ENCODE measurements at regions not wholly inside any gene's neighbourhood (a gene's known extent, or its start where the extent isn't known, plus 50 kb on each side); places are given as distances from the start of the nearest gene placed in this dataset.

DNA sequence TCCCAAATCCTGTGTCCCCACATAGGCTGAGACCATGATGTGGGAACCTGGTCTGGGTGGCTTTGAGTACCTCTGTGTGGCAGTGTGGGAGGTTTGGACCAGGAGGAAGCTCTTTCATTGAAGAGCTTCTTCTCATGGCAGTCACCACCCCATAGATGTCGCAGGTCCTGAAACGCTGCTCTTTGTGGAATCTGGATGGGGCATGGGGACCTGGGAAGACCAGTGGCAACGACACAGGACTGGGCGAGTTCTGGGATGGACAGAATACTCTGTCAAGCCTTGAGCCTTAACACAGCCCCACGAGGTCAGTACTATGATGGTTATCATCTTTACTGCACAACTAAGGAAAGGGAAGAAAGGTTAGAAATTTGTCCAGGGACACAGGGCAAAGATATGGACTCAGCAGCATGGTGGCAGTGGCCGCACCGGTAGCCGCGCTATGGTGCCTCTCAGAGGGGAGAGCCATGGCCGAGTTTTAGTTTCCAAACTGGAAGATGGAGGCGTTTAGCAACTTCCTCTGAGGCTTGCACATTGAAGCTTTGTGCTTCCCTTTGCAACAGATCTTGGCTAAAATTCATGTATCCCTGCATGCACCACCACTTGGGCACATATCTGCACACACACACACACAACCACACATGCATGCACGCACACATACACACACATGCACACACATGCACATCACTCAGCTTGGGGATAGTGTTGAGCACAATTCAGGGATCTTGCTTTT is 117.7 kb upstream of the C1orf174 start:
- no peak for DNase-seq

DNA sequence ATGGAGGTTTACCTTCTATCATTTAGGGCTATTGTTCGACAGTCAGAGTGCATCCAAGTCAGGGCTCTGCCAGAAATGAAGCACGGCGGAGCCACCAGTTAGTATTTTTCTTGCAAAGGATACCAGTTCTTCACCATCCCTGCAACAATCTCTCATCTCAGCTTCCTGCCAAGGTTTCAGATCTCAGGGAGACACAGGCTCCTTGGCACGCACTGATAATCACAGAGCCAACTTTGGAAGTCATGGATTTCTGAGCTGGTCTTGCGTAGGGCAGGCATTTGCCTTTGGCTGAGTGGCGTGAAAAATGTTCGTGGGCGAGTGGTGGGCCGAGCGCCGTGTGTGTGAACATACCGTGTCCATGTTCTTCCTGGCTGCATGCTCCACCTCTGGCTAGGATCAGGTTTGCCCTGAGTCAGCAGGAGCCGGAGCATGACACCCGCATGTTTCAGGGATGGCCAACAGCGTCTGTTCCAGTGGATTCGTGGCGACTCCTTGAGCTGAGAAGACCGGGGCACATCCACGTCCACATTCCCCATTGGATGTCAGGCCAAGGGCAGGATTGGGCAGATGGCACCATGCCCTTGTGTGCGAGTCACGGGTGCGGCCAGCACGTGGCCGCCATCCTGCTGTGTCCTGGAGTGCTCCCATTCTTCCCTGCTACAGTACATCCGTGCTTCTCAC is 118.5 kb upstream of the C1orf174 start:
- DNase-seq, result no peak

DNA sequence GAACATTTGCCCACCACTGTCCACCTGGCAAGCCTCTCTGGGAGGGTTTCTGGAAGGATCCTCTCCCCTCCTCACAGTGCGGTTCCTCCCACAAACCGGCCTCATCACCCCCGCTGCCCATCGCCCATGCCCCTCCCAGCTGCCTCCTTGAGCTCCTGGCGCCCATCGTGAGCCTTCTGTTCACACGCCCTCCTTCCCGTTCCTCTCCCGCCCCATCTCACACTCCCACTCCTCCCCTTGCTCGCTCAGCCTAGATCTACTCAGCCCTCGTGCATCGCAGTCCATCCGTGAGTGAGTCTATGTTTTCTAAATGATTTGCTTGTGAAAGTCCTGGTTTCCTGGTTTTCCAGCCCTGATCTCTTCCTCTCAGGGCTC is 119.1 kb upstream of the C1orf174 start:
- DNase-seq, result no peak

DNA sequence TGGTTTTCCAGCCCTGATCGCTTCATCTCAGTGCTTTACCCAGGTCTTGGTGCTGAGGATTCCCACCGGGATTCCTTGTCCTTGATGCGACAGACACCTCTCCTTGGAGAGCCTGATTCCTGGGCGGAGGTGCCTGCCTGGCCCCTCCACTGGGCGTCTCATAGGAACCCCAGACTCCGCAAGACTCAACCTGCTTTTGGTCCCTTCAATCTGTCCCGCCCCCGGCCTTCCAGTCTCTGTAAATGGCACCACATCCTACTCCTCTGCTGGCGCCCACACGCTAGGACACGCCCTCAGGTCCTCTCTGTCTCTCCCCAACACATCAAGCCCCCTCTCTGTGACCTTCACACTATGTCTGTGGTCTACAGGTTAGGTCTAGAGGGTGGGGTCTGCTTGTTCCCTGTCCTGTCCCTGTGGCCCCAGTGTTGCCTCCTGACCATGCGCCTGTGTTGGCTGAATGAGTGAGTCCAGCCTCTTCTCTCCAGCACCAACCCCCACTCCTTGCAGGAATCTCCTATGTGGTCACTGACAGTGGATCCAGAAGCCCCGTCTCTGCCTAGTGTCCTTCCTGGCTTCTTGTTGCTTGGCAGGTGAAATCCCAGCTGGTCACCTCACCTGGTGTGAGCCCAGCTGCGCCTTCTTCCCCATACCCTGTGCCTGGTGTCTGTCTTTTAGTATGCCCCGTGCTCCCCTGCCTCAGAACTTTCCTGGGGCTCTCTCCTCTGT is 119.7 kb upstream of the C1orf174 start:
- DNase-seq, result no peak

DNA sequence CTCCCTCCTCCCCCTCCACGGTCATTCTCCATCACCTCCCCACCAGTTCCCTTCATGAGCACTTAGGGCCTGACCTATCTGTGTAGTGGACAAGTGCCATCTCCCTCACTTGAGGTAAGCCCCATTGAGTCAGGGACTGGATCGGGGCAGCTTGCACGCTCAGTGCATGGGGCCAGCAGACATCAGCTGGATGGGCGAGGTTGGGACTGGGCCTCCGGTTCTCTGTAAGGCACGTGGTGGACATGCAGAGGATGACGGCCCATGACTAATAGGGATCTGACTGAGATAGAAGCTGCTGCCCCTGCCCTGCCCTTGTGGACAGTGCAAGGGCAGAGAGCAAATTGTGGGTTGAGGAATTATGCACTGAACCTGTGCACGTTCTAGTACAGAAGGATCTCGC is 120.4 kb upstream of the C1orf174 start:
- no peak for DNase-seq

DNA sequence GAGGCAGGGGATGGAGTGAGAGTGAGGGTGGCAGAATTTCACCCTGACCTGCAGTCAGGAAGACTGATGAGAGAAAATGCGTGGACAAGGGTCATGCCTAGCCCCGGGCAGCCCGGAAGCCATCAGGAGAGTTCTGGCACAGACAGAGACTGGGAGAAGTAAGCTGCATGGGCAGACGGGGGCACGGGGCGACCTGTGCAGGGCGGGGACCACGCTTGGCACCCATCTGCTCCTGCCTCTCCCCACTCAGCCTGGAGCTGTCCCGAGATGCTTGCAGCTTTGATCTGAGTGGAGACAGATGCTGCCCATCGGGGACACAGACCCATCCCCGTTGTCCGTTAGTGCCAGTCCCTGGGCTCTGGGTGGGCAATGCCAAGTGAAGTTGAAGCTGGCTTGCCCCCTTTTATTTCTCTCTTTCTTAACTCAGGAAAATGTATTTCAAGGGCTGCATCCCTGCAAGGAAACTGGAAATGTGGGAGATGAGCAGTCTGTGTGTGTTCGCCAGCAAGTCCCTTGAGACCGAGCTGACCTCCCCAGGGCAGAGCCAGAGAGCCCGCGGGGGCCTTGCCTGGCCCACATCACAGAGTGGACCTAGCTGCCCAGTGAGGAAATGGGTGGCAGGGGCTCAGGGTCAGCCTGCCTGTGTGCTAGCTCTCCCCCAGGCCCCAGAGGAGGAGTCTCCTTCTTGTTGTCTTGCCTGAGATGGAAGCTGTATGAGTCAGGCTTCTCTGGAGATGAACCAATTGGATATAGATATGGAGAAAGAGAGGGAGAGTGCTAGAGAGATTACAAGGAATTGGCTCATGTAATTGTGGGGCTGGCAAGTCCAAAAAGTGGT is 121.3 kb upstream of the C1orf174 start:
- no peak for DNase-seq

DNA sequence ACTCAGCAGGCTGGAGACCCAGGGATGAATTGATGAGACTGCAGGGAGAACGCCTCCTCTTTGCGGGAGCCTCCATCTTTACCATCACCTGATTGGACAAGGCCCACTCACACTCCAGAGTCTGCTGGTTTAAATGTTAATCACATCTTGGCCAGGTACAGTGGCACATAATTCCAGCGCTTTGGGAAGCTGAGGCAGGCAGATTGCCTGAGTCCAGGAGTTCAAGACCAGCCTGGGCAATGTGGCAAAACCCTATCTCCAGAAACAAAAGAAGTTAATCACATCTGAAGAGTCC is 121.8 kb upstream of the C1orf174 start:
- DNase-seq, result no peak

DNA sequence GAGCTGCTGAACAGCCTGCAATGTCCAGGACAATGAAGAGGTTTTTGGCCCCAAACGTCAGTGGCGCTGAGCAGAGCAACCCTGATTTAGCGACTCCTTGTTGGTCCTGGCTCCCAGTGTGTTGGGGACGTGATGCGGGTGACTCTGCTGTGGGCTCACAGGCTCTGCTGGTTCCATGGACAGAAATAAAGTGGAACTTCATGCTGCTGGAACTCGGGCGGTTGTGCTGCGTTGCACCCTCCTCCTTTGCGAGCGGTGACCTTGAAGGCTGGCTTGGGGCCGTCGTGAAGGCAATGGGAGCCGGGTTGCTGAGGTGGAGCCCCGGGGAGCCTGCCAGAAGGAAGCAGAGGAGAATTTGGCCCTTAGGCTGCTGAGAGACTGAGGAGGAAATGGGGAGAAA is 122.6 kb upstream of the C1orf174 start:
- no peak for DNase-seq

DNA sequence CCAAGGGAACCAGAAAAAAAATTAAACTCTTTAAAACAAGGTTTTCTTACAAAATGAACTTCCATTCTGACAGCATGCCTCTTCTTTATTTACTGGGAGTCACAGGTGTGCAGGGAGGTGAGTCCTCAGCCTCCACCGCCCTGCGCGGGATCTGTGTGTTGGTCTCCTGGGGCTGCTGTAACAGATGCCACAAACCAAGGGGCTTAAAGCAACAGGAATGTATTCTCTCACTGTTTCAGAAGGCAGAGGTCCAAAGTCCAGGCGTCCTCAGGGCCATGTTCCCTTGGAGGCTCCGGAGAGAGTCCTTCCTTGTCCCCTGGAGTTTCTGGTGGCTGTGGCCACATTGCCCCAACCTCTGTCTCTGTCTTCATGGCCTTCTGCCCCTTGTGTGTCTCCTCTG is 123.6 kb upstream of the C1orf174 start:
- no peak for DNase-seq

DNA sequence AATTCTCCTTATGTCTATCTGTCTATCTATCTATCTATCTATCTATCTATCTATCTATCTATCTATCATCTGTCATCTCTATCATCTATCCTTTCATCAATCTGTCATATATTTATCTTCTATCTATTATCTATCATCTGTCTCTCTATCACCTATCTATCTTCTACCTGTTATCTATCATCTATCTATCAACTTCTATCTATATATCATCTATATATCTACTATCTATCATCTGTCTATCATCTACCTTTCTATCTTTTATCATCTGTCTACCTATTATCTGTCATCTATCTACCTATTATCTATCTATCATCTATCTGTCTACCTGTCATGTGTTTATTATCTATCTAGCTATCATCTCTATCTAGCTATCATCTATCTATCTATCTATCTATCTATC is 124.7 kb upstream of the C1orf174 start:
- no peak for DNase-seq

DNA sequence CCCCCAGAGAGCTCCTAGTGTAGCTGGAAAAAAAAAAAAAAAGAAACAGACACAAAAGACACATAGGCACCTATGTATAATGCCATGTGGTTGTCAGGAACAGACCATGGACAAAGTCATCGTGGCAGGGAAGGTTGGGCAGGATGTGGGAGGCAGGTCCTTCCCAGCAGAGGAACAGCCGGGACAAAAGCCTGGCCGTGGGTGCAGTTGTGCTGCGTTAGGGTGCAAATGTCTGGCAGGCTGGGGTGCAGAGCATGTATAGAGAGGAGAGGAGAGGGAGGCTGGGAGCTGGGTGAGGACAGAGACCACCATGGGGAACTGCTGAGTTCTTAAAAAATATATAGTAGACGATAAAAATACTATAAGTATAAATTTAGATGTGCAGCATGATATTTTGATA is 125.7 kb upstream of the C1orf174 start:
- DNase-seq, result no peak

DNA sequence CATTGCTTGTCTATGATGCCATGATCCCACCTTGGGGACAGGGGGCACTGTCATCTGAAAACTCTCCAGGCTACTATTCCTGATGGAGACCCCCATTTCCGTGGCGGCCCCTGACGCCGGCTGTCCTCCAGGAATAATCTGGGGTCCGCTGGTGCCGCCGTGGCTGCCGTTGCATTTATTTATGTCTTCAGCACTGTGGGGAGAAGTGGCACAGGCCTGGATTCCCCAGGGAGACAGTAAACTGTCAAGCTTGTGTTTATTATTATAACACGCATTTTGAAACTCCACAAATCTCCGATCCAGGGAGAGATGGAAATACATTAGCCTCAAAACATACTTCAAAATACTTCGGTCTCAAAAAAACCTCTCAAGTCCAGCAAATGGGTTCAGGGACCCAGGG is 126.9 kb upstream of the C1orf174 start:
- no peak for DNase-seq

DNA sequence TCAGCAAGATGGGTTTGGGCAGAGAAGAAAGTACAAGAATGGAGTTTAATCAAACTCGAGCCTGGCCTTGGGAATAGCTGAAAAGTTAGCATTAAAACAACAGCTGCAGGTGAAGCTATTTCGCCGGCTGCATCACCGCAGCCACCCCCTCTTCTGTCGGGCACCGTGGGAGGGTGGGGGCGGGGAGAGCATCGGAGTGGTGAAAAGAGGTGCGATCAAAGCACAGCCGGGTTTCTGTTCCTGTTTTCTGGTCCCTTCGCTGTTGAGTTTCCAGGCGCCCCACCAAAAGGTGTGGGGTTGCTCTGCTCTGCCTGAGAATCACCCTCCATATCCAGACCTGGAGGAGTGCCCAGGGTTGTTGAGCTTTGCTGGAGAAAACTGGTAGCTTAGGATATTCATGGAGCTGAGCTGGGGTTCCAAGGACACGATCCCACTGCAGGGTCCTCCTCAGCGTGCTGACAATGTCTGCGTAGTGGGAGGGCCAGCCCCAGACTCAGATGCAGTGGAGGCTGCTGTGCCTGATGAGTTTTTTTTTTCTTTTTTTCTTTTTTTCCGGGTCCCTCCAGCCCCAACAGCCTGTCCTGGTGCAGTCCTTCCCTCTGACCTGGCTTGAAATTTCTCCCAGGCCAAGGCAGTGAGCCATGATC is 127.5 kb upstream of the C1orf174 start:
- no peak for DNase-seq

DNA sequence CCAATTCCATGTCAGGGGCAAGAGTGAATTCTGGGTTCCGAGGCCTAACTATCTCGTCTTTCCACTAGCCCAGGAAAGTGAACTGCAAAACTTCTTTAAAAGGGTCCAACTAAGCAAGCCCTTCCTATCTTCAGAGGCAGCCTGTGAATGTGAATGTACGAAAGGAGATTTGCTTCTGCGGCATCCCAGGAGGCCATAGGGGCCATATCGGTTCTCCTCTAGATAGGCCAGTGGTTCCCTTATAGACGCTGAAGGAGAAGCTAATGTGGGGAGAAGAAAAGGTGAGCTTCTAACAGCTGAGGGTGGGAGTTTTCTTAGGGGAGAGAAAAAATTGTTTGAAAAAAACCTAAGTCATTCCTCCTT is 128.0 kb upstream of the C1orf174 start:
- DNase-seq, result no peak

DNA sequence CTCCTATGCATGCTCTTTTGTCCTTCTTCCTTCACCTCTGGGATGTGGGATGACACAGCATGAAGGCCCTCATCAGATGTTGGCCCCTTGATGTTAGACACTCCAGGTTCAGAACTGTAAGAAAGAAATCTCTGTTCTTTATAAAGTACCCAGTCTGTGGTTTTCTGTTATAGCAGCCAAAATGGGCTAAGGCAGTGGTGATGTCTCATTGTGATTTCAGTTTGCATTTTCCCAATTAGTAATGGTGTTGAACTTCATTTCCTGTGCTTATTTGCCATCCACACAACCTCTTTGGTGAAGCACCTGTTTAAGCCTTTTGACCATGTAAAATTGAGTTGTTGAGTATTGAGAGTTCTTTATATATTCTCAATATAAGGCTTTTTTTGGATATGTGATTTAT is 129.3 kb upstream of the C1orf174 start:
- no peak for DNase-seq

DNA sequence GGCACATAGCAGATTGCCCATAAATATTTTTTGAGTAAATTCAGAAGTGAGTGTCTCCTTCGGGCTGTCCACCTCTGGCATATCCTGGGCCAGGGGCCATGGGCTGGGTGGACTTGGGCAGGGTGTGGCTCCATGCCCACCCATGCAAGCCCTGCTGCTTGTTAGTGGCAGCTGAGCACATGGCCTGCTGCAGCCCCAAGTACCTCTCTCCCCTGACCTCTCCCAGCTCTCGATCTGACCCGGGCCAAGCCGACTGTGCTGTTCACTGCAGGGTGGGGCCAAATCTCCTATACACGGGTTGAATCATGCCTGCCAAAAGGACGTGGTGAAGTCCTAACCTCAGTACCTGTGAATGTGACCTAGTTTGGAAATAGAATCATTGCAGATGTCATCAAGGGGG is 132.5 kb upstream of the C1orf174 start:
- no peak for DNase-seq

DNA sequence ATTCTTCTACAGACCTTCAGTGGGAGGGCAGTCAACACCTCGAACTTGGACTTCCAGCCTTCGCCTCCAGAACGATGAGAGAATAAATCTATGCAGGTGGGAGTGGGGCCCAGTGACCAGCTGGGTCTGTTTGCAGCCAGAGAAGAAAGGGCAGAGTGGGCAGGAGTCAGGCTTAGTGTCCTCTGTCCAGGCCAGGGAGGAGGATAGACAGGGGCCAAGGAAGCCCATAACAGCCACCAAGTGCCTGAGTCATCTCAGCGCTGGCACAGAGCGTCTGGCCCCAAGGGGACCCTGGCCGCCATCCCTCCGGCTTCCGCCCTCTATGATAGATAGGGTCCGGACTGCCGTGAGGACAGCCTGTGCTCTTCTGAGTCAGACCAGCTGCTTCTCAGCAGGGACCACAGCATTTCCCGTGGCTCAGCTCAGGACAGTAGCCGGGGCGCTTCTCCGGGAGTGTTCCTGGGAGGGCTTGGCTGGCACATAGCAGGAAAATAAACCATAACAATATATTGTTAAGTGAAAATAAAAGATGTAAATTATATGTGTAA is 133.1 kb upstream of the C1orf174 start:
- DNase-seq, result no peak

DNA sequence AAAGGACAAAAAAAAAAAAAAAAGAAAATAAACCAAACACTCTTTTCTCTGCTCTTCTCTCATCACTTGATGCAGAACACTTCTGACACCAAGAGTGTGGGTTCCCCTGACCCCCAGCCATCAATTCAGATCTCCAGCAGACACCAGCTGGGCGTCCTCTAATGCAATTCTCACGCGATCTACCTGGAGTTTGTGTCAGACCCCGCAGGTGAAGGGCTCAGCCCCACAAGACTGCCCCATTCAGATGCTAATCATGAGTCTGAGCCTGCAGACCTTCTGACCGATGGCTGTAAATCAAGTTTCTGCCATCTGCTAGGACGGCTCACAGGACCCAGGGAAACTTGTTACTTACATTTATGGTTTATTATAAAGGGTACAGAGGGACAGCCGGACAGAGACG is 133.6 kb upstream of the C1orf174 start:
- DNase-seq, result no peak

DNA sequence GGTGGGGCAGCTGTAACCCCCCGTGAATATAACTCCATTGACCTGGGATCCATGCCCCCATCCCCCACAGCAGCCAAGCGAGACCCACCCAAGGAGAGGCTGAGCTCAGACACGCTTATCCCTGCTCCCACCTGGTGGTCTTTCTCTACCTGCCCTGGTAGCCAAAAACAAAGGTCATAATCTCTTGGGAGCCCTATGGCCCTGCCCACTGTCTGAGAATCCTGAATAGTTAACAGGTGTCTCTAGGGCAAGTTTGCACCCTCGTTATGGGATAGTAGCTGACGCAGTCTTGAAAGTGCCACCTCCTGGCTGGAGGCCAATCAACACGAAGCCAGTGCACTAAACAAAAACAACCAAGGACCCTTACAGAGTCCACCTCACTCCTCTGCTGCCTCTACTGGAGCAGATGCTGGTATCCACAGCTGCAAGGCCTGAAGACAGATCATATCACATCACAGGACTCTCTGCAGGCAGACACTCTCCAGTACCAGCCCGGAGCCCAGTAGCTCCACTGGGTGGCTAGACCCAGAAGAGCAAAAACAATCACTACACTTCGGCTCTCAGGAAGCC is 134.3 kb upstream of the C1orf174 start:
- DNase-seq, result no peak

DNA sequence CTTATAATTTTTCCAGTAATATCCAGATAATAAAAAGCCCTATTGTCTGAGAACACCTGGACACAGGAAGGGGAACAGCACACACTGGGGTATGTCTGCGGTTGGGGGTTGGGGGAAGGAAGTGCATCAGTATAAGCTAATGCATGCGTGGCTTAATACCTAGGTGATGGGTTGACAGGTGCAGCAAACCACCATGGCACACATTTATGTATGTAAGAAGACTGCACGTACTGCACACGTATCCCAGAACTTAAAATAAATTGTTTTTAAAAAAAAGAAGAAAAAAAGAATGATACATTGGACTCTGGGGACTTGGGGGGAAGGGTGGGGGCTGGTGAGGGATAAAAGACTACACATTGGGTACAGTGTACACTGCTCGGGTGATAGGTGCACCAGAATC is 144.9 kb upstream of the C1orf174 start:
- no peak for DNase-seq

DNA sequence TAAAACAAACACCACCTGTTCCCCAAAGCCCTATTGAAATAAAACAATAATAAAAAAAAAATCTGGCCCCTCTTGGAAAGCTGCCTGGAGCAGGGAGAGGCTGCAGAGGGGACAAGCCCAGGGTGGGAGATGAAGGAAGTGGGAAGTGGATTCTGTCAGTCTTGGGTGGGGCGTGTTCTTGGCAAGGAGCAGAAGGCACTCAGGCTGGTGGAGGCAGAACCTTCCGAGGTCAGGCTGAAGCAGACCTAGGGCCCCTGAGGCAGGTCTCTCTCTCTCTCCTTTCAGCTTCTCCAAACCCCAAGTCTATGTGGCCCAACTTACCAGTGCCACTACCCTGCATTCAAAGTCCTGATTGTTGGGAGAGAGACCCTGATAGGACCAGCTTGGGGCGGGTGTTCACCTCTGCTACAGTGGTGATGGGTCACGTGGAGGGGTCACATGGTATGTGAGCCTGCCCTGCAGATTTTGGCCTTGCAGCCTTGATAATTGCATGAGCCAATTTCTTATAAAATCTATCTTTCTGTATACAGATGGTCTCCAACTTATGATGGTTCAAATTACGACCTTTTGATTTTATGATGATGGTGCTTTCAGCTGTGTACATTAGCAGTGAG is 145.4 kb upstream of the C1orf174 start:
- no peak for DNase-seq

Data from hindlimb muscle (tissue), 1 donor.